OCI-LY7 (cell line): ENCODE measurements at regions not wholly inside any gene's neighbourhood (a gene's known extent, or its start where the extent isn't known, plus 50 kb on each side); places are given as distances from the start of the nearest gene placed in this dataset.

Source experiments
- BruUV-seq: library from RNA; stranded (reverse); fragments of 400-500 nt; replicated peaks from 2 replicates; lab custom pipeline; 2021; lab: Mats Ljungman, UMichigan
- CTCF ChIA-PET: fragments of 300-600 bp; sonication (Branson Sonifier 250); formaldehyde crosslinking; loops from one replicate; lab custom pipeline; 2022; ENCODE audit warnings: antibody characterized with exemption; ENCODE audit not compliant: unreplicated experiment; lab: Charles Lee
- POLR2A ChIA-PET: fragments of 300-600 bp; sonication (Branson Sonifier 250); formaldehyde crosslinking; loops from one replicate; lab custom pipeline; 2022; ENCODE audit warnings: antibody characterized with exemption; lab: Charles Lee
- DNase-seq: peaks from one replicate; pipeline ENCODE4 v3.0.0-alpha.2; 2015; ENCODE audit warnings: low spot score
- H2AFZ ChIP-seq: fragments of 200-600 bp; sonication (generic), shearing (Covaris generic); 2 replicates; pipeline ENCODE4 v1.6.1; 2014; ENCODE audit warnings: mild to moderate bottlenecking, antibody characterized with exemption, low read length, moderate library complexity
- H3K27ac ChIP-seq: fragments of 200-600 bp; sonication (generic); 2 replicates; pipeline ENCODE4 v1.5.1; 2014; ENCODE audit warnings: mixed run types, low read depth, mild to moderate bottlenecking, moderate library complexity, low read length, inconsistent platforms; ENCODE audit not compliant: poor library complexity, severe bottlenecking
- H3K36me3 ChIP-seq: fragments of 200-600 bp; sonication (generic); 2 replicates; pipeline ENCODE4 v1.6.1; 2014; ENCODE audit warnings: mild to moderate bottlenecking, antibody characterized with exemption, low read length, moderate library complexity, mixed read lengths; ENCODE audit not compliant: insufficient read depth
- H3K4me1 ChIP-seq: fragments of 200-600 bp; sonication (generic); 2 replicates; pipeline ENCODE4 v1.5.1; 2014; ENCODE audit warnings: mild to moderate bottlenecking, low read length; ENCODE audit not compliant: insufficient read depth, poor library complexity, severe bottlenecking
- H3K4me2 ChIP-seq: fragments of 200-600 bp; sonication (generic); 2 replicates; pipeline ENCODE4 v1.6.1; 2014; ENCODE audit warnings: mild to moderate bottlenecking, low read length
- H3K4me3 ChIP-seq: fragments of 200-600 bp; sonication (generic); 2 replicates; pipeline ENCODE4 v1.5.1; 2014; ENCODE audit warnings: mild to moderate bottlenecking, low read depth, low read length; ENCODE audit not compliant: poor library complexity, severe bottlenecking
- H3K79me2 ChIP-seq: fragments of 200-600 bp; sonication (generic); 2 replicates; pipeline ENCODE4 v1.6.1; 2016; ENCODE audit warnings: low read depth, mild to moderate bottlenecking, low read length, moderate library complexity, mixed read lengths; ENCODE audit not compliant: insufficient read depth
- H3K9me2 ChIP-seq: fragments of 200-600 bp; sonication (generic); 2 replicates; pipeline ENCODE4 v1.6.1; 2016; ENCODE audit warnings: mild to moderate bottlenecking, low read length, mixed read lengths; ENCODE audit not compliant: insufficient read depth
- H3K9me3 ChIP-seq: fragments of 200-600 bp; sonication (generic); 2 replicates; pipeline ENCODE4 v1.6.1; 2014; ENCODE audit warnings: mild to moderate bottlenecking, mixed run types, low read length, mixed read lengths
- H4K20me1 ChIP-seq: fragments of 200-600 bp; sonication (generic); 2 replicates; pipeline ENCODE4 v1.6.1; 2014; ENCODE audit warnings: mild to moderate bottlenecking, antibody characterized with exemption, low read length, moderate library complexity, mixed read lengths; ENCODE audit not compliant: insufficient read depth
- EZH2phosphoT487 ChIP-seq: fragments of 200-600 bp; sonication (generic); IDR thresholded peaks from 2 replicates; pipeline ENCODE4 v1.6.1; 2018; ENCODE audit warnings: low read depth, borderline replicate concordance, mild to moderate bottlenecking, mixed run types, antibody characterized with exemption, low read length, moderate library complexity, mixed read lengths
- intact Hi-C: fragments of 100-400 bp; cut with micrococcal nuclease; formaldehyde crosslinking; loops from one replicate; pipeline ENCODE4 v1.10.0; 2022; ENCODE audit not compliant: unreplicated experiment
- TF ChIP-seq, protein P1 (sequence below): fragments of 200-600 bp; sonication (generic); conservative IDR thresholded peaks from 2 replicates; pipeline ENCODE4 v1.5.1; 2014; ENCODE audit warnings: mild to moderate bottlenecking, antibody characterized with exemption, low read length, moderate library complexity, mixed read lengths

DNA sequence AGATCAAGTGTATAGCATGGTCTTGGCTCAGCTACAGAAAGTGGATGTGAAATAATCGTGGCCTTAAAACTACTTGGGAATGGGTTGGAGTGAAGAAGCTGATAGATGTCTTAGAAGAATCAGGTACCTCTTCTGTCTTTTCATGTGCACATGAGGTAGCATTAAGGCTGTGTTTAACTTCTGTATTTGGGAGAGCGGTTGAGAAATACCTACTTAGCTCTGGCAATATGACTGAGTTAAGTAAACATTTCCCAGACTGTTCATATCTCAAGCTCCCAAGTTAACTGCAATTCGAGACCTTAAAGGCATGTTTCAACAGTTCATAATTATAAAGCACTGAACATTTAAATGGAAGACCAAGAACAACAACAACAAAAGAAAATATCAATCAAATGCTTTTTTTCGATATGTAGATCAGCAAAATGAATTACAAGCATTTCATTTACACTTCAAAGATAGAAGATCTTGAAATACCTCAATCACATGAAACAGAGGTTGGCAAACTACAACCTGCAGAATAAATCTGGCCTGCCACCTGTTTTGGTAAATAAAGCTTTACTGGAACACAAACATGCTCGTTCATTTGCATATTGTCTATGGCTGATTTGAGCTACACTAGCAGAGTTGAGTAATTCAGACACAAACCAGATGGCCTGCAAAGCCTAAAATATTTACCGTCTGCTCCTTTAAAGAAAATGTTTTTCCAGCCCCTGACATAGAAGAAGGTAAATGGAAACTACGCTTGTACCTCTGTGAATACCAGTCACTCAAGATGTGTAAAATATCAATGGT is 337.1 kb upstream of the GLI3 start:
- no TSS peak for BruUV-seq
- Histone ChIP-seq H3K36me3 (no peaks in the 10 kb centered on the region), H3K4me1 (no peaks in the 10 kb centered on the region), H3K79me2 (no peaks in the 10 kb centered on the region), H4K20me1 (no peaks in the 10 kb centered on the region), H3K4me2 (no peak overlapping the region), H3K9me3 (no peaks in the 10 kb centered on the region), H3K27ac (no peak overlapping the region), H2AFZ (no peak overlapping the region), H3K9me2 (no peaks in the 10 kb centered on the region), H3K4me3 (no peak overlapping the region)
- TF ChIP-seq EZH2phosphoT487, result no peak
- TF ChIP-seq, protein P1, sequence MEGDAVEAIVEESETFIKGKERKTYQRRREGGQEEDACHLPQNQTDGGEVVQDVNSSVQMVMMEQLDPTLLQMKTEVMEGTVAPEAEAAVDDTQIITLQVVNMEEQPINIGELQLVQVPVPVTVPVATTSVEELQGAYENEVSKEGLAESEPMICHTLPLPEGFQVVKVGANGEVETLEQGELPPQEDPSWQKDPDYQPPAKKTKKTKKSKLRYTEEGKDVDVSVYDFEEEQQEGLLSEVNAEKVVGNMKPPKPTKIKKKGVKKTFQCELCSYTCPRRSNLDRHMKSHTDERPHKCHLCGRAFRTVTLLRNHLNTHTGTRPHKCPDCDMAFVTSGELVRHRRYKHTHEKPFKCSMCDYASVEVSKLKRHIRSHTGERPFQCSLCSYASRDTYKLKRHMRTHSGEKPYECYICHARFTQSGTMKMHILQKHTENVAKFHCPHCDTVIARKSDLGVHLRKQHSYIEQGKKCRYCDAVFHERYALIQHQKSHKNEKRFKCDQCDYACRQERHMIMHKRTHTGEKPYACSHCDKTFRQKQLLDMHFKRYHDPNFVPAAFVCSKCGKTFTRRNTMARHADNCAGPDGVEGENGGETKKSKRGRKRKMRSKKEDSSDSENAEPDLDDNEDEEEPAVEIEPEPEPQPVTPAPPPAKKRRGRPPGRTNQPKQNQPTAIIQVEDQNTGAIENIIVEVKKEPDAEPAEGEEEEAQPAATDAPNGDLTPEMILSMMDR, result no peak
- intact Hi-C loops, result no loop called here
- DNase-seq, result no peak
- ChIA-PET CTCF (no interaction called here), POLR2A (no interaction called here)

DNA sequence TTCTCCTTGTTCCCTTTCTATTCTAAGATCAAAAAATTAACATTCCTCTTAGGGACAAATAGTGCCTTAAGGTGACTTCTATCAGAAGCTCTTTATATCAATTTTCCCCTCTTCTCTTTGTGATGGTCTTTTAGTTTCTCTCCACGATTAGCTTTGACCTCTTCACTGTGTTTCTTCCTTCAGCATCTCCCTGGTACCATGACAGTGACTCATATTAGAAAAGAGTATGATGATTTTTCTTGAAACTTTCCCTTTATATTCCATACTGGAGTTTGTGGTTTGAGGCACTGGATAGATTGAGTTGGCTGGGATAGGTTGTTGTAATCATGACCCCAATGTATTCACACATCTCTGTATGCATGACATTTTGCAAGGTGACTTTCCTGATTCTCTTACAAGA is 335.6 kb upstream of the GLI3 start:
- no TSS peak for BruUV-seq
- Histone ChIP-seq H3K4me3 (no peak overlapping the region), H3K4me1 (no peaks in the 10 kb centered on the region), H4K20me1 (no peaks in the 10 kb centered on the region), H3K27ac (no peak overlapping the region), H3K36me3 (no peaks in the 10 kb centered on the region), H3K4me2 (no peak overlapping the region), H2AFZ (no peak overlapping the region), H3K79me2 (no peaks in the 10 kb centered on the region), H3K9me2 (no peaks in the 10 kb centered on the region), H3K9me3 (no peaks in the 10 kb centered on the region)
- no peak for TF ChIP-seq EZH2phosphoT487
- TF ChIP-seq, protein P1, result no peak
- CTCF ChIA-PET, result interaction anchor here (0.6 kb wide), 1 partner anchor 24 kb away, joined by 9 read pairs; no protein-coding TSS in a partner anchor
- intact Hi-C loops, result no loop called here
- POLR2A ChIA-PET, result interaction anchor here (0.7 kb wide), 1 partner anchor 146 kb away, joined by 4 read pairs; no protein-coding TSS in a partner anchor
- DNase-seq, result no peak

DNA sequence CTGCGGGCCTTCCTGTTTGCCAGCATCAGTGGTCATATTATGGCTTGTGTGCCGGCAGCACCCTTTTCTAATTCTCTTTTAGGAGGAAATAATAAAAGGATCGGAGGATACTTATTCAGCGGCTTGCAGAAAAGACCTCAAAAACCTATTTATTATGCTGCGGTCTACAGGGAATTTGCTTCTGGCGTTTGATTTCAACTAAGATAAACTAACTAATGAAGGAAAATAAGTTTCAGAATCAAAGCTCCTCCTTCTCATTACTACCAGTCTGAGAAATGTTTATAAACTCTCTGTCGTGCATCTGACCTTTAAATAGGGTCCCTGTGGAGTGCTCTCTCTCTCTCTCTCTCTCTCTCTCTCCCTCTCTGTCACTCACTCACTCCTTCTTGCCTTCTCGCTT is 335.0 kb upstream of the GLI3 start:
- no peak overlapping the region for H3K4me2 ChIP-seq
- no peak overlapping the region for H3K27ac ChIP-seq
- H2AFZ ChIP-seq, result no peak overlapping the region
- intact Hi-C loops, result no loop called here
- POLR2A ChIA-PET, result interaction anchor here (0.7 kb wide), 1 partner anchor 146 kb away, joined by 4 read pairs; no protein-coding TSS in a partner anchor
- no peaks in the 10 kb centered on the region for H3K9me2 ChIP-seq
- H3K36me3 ChIP-seq, result no peaks in the 10 kb centered on the region
- H3K4me3 ChIP-seq, result no peak overlapping the region
- TF ChIP-seq, protein P1, result no peak
- TF ChIP-seq EZH2phosphoT487, result no peak
- BruUV-seq, result no TSS peak
- no peaks in the 10 kb centered on the region for H3K9me3 ChIP-seq
- DNase-seq, result no peak
- CTCF ChIA-PET, result interaction anchor here (0.6 kb wide), 1 partner anchor 24 kb away, joined by 9 read pairs; no protein-coding TSS in a partner anchor
- H3K4me1 ChIP-seq, result no peaks in the 10 kb centered on the region
- no peaks in the 10 kb centered on the region for H3K79me2 ChIP-seq
- no peaks in the 10 kb centered on the region for H4K20me1 ChIP-seq
